ENCODE measurements at regions not wholly inside any gene's neighbourhood (a gene's known extent, or its start where the extent isn't known, plus 50 kb on each side); places are given as distances from the start of the nearest gene placed in this dataset.

DNA sequence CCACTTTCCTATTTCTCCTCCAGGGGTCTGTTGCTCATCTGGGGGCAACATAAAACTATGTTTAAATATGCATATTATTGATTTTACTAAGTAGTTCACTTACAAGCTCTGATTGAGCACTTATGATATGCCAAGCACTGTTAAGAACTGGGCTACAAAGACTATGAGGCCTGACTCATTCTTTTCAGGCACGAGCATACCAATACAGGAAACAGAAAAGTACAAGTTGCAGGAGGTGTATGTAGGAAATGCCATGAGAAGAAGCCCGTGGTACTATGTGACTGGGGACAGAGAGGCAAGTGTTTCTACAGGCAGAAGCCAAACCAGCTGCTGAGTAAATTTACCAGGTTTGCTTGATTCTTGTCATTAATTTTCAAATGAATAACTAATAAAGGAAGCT is 120.4 kb upstream of the PTGFR start:
- WGBS, 2 donors: 34 to 48% methylated on average over 2 of the region's 2 CpGs
- ATAC-seq (ENCODE audit: low FRiP score): no peak
- intact Hi-C loops (cut with DNase I): no loop called here
- no peak for DNase-seq
- no peak overlapping the region for H3K27ac ChIP-seq (ENCODE audit: low read depth in 1 of 2, low read length in 2 of 2)
- H3K4me1 ChIP-seq (ENCODE audit: control insufficient read depth in 1 of 2, insufficient read depth in 2 of 2, low read length in 2 of 2): no peaks in the 10 kb centered on the region
- no peaks in the 10 kb centered on the region for H3K9me3 ChIP-seq (ENCODE audit: control insufficient read depth, low read length)
- H3K27me3 ChIP-seq (ENCODE audit: control insufficient read depth in 1 of 2, insufficient read depth in 2 of 2, low read length in 1 of 2): no peaks in the 10 kb centered on the region
- no peak overlapping the region for H3K4me3 ChIP-seq (ENCODE audit: low read length in 2 of 2)
- no peaks in the 10 kb centered on the region for H3K36me3 ChIP-seq (ENCODE audit: control insufficient read depth in 1 of 2, insufficient read depth in 2 of 2, low read length in 1 of 2)

DNA sequence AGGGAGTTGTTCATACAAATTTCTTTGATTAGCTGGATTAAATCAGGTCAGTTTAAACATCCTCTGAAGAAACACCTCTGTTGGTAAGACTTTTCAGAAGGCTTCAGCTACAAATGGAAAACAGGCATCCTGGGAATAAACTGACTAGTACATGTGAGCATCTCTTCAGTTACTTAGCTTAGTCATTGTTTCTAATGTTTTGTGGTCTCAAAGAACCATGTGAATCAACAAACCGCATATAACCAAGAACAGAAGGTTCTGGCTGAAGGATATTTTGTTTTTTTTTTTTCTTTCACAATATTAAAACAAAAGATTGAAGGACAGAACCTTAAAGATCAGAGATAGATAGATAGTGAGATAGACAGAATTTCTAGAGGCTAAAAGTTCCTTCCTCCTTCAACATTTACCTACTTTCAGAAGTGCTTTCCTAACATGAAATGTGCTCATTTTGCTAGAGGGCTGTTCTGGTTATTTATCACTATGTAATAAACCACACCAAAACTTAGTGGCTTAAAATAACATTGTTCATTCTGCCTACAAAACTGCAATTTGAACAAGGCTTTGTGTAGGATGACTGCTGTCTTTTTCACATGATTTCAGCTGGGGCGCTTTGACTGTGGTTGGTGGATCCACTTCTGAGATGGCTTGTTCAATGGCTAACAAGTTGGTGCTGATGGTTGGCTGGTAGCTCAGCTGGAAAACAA is 119.8 kb upstream of the PTGFR start:
- no peak for ATAC-seq (ENCODE audit: low FRiP score)
- intact Hi-C loops (cut with DNase I): no loop called here
- 67 to 79% methylated on average over 2 of the region's 2 CpGs for WGBS, 2 donors
- H3K36me3 ChIP-seq (ENCODE audit: control insufficient read depth in 1 of 2, insufficient read depth in 2 of 2, low read length in 1 of 2): no peaks in the 10 kb centered on the region
- no peaks in the 10 kb centered on the region for H3K4me1 ChIP-seq (ENCODE audit: control insufficient read depth in 1 of 2, insufficient read depth in 2 of 2, low read length in 2 of 2)
- no peak for DNase-seq
- H3K27ac ChIP-seq (ENCODE audit: low read depth in 1 of 2, low read length in 2 of 2): no peak overlapping the region
- H3K27me3 ChIP-seq (ENCODE audit: control insufficient read depth in 1 of 2, insufficient read depth in 2 of 2, low read length in 1 of 2): no peaks in the 10 kb centered on the region
- H3K9me3 ChIP-seq (ENCODE audit: control insufficient read depth, low read length): no peaks in the 10 kb centered on the region
- H3K4me3 ChIP-seq (ENCODE audit: low read length in 2 of 2): no peak overlapping the region

DNA sequence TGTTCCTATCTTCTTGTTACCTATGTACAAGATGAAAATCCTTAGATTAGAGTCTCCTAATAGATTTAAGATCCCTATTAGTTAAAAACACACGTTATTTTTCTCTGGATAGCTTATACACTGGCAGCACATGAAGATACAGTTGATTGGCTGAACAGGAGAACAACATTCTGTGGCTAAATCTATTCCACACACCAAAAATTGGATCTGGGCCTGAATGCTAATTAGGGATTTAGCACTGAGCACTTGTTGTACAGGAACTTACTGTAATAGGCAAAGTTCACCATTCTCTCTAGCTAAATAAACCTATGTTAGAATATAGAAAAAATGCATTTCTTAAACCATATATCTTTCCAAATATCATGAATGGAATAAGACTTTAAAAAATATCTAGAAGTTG is 117.1 kb upstream of the PTGFR start:
- intact Hi-C loops (cut with DNase I): no loop called here
- Histone ChIP-seq H3K4me1 (ENCODE audit: control insufficient read depth in 1 of 2, insufficient read depth in 2 of 2, low read length in 2 of 2) (no peaks in the 10 kb centered on the region), H3K27me3 (ENCODE audit: control insufficient read depth in 1 of 2, insufficient read depth in 2 of 2, low read length in 1 of 2) (no peaks in the 10 kb centered on the region), H3K9me3 (ENCODE audit: control insufficient read depth, low read length) (no peaks in the 10 kb centered on the region), H3K36me3 (ENCODE audit: control insufficient read depth in 1 of 2, insufficient read depth in 2 of 2, low read length in 1 of 2) (no peaks in the 10 kb centered on the region), H3K4me3 (ENCODE audit: low read length in 2 of 2) (no peak overlapping the region), H3K27ac (ENCODE audit: low read depth in 1 of 2, low read length in 2 of 2) (no peak overlapping the region)
- ATAC-seq (ENCODE audit: low FRiP score) (no peak), DNase-seq (no peak)
- WGBS, 2 donors: 52 to 57% methylated on average over 1 of the region's 1 CpG

DNA sequence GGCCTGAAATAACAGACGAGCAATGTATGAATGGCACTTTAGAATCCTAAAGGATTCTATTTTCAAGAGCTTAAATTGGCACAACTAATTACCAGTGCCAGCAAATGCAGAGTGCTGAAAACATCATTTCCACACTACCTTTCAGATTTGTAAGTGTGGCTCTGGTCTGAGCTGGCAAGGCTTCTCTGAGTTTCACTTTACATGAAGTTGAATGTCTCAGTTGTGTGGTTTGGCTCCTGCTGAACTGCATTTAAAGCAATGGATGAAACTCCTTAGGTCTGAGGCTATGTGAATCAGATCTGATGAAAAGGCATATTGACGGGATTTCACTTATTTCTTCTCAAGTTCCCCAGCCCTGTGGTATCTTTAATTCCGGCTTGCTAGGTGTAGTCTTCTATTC is 114.8 kb upstream of the PTGFR start:
- Histone ChIP-seq H3K27ac (ENCODE audit: low read depth in 1 of 2, low read length in 2 of 2) (no peak overlapping the region), H3K4me1 (ENCODE audit: control insufficient read depth in 1 of 2, insufficient read depth in 2 of 2, low read length in 2 of 2) (no peaks in the 10 kb centered on the region), H3K9me3 (ENCODE audit: control insufficient read depth, low read length) (no peaks in the 10 kb centered on the region), H3K36me3 (ENCODE audit: control insufficient read depth in 1 of 2, insufficient read depth in 2 of 2, low read length in 1 of 2) (no peaks in the 10 kb centered on the region), H3K4me3 (ENCODE audit: low read length in 2 of 2) (no peak overlapping the region), H3K27me3 (ENCODE audit: control insufficient read depth in 1 of 2, insufficient read depth in 2 of 2, low read length in 1 of 2) (no peaks in the 10 kb centered on the region)
- DNase-seq (no peak), ATAC-seq (ENCODE audit: low FRiP score) (no peak)
- intact Hi-C loops (cut with DNase I): no loop called here
- WGBS, 2 donors: 72 to 76% methylated on average over 3 of the region's 3 CpGs

DNA sequence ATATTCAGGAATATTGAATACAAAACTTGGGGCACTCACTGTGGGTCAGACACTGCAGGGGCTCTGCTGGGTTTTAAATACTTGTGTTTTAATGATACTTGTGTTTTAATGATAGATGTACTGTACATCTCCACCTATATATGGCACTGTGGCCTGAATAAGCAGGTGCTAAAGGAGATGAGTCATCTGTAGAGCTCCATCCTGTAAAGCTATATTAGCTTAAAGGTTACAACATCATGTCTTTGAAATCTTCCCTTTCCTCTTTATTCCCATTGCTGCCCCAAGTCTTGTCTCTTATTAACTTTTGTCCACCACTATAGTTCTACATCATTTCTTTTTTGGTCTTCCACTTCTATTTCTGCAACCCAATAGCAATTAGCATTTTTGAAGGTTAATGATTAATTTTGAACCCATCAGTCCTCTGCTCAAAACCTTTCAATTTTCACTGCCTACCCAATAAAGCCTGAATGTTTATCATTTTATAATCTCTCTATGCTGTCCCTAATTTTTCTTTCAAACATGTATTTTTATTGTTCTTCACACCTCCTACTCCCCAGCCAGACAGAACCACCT is 113.3 kb upstream of the PTGFR start:
- intact Hi-C loops (cut with DNase I): no loop called here

DNA sequence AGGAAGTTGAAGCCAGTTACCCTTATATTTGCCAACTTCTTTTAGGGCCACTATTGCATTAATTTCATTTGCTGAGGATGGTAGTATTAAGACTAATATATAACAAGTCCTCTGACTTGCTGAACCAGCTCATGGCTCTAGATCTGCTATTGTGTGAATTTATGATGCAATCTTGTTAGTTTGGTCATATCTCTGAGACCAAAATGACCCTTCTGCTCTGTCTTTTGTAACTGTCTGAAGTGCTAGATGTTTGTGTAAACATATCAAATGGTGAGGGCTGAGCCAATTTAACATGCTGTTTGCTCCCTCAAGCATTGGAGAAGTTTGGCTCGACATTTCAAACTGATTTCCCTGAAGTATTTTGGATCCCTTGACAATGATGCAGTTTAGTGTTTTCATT is 106.9 kb upstream of the PTGFR start:
- ATAC-seq (ENCODE audit: low FRiP score) (no peak), DNase-seq (no peak)
- intact Hi-C loops (cut with DNase I): no loop called here
- Histone ChIP-seq H3K27me3 (ENCODE audit: control insufficient read depth in 1 of 2, insufficient read depth in 2 of 2, low read length in 1 of 2) (no peaks in the 10 kb centered on the region), H3K4me1 (ENCODE audit: control insufficient read depth in 1 of 2, insufficient read depth in 2 of 2, low read length in 2 of 2) (no peaks in the 10 kb centered on the region), H3K27ac (ENCODE audit: low read depth in 1 of 2, low read length in 2 of 2) (no peak overlapping the region), H3K4me3 (ENCODE audit: low read length in 2 of 2) (no peak overlapping the region), H3K36me3 (ENCODE audit: control insufficient read depth in 1 of 2, insufficient read depth in 2 of 2, low read length in 1 of 2) (no peaks in the 10 kb centered on the region), H3K9me3 (ENCODE audit: control insufficient read depth, low read length) (no peaks in the 10 kb centered on the region)
- 29 to 53% methylated on average over 1 of the region's 1 CpG for WGBS, 2 donors

More for the DNA sequence above, 113.3 kb upstream of the PTGFR start:
- Histone ChIP-seq H3K36me3 (ENCODE audit: control insufficient read depth in 1 of 2, insufficient read depth in 2 of 2, low read length in 1 of 2) (no peaks in the 10 kb centered on the region), H3K9me3 (ENCODE audit: control insufficient read depth, low read length) (no peaks in the 10 kb centered on the region), H3K27me3 (ENCODE audit: control insufficient read depth in 1 of 2, insufficient read depth in 2 of 2, low read length in 1 of 2) (no peaks in the 10 kb centered on the region), H3K4me3 (ENCODE audit: low read length in 2 of 2) (no peak overlapping the region), H3K4me1 (ENCODE audit: control insufficient read depth in 1 of 2, insufficient read depth in 2 of 2, low read length in 2 of 2) (no peaks in the 10 kb centered on the region), H3K27ac (ENCODE audit: low read depth in 1 of 2, low read length in 2 of 2) (no peak overlapping the region)
- DNase-seq: no peak
- ATAC-seq (ENCODE audit: low FRiP score): no peak

DNA sequence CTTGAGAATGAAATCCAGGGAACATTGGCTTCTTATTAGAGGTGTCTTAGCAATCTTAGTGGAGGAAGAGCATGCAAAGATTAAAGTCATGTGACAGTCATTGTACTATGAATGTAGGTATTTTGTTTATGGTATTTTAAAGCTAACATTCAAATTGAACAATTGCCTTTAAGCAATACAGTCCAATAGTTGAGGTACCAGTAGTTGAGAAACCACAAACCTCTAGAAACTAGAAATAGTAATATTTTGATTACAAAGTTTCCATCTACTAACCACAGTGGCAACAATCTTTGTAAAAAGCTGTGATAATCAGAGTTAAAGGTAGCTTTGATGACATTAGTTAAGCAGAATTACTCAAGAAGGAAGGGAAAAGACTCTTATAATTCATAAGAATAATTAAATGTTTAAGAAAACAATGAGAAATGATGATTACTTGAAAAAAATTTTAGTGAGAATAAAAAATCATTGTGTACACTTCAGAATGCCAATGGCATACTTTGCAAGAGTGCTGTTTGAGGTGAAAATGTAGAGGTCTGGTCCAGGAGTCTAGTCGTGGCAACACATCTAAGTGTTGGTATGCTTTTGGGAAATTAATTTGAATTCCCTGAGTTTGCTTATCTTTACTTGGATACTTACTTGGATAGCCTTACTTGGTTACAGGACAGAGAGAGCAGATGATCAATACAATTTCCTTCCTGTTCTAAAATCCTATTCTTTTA is 104.9 kb upstream of the PTGFR start:
- Histone ChIP-seq H3K27me3 (ENCODE audit: control insufficient read depth in 1 of 2, insufficient read depth in 2 of 2, low read length in 1 of 2) (no peaks in the 10 kb centered on the region), H3K36me3 (ENCODE audit: control insufficient read depth in 1 of 2, insufficient read depth in 2 of 2, low read length in 1 of 2) (no peaks in the 10 kb centered on the region), H3K4me3 (ENCODE audit: low read length in 2 of 2) (no peak overlapping the region), H3K9me3 (ENCODE audit: control insufficient read depth, low read length) (no peaks in the 10 kb centered on the region), H3K27ac (ENCODE audit: low read depth in 1 of 2, low read length in 2 of 2) (no peak overlapping the region), H3K4me1 (ENCODE audit: control insufficient read depth in 1 of 2, insufficient read depth in 2 of 2, low read length in 2 of 2) (no peaks in the 10 kb centered on the region)
- ATAC-seq (ENCODE audit: low FRiP score): no peak
- no peak for DNase-seq
- WGBS, 2 donors: 51 to 52% methylated on average over 1 of the region's 1 CpG
- intact Hi-C loops (cut with DNase I): no loop called here

DNA sequence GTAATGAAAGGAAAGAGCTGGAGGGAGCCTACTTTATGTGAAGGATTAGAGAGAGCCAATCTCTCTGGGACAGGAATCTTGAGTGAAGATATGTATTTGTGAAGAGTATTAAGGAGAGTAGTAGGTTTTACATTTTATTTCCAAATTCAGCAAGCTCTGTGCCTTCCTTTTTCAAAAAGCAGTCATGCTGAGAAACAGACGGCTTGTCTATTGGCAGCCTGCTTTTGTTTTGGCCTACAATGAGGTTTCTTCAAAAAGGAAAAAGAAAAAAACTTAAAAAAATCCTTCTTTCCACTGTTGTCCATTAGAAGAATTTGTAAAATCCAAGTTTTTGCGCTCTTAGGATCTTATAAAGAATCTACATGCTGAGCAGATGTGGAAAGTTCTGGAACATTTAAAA is 103.6 kb upstream of the PTGFR start:
- Histone ChIP-seq H3K4me3 (ENCODE audit: low read length in 2 of 2) (no peak overlapping the region), H3K36me3 (ENCODE audit: control insufficient read depth in 1 of 2, insufficient read depth in 2 of 2, low read length in 1 of 2) (no peaks in the 10 kb centered on the region), H3K4me1 (ENCODE audit: control insufficient read depth in 1 of 2, insufficient read depth in 2 of 2, low read length in 2 of 2) (no peaks in the 10 kb centered on the region), H3K27me3 (ENCODE audit: control insufficient read depth in 1 of 2, insufficient read depth in 2 of 2, low read length in 1 of 2) (no peaks in the 10 kb centered on the region), H3K27ac (ENCODE audit: low read depth in 1 of 2, low read length in 2 of 2) (no peak overlapping the region), H3K9me3 (ENCODE audit: control insufficient read depth, low read length) (no peaks in the 10 kb centered on the region)
- WGBS, 2 donors: 49 to 66% methylated on average over 2 of the region's 2 CpGs
- ATAC-seq (ENCODE audit: low FRiP score) (no peak), DNase-seq (no peak)
- intact Hi-C loops (cut with DNase I): no loop called here

DNA sequence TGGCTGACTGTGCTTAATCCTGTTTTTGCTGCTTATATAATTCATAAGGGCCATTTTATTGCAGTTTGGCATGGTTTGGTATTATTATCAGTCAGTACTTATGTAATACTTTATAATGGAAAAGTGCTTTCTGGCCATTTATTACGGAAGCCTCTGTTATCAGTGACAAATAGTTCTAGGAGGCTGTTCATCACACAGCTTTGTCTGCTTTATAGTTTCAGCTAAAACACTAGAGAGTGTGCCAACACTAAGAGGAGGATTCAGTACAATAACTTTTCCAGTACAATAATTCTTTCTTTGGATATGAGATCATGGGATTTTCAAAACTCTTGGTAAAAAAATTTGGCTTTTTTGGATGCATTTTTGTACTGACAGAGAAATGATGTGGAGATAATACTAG is 102.9 kb upstream of the PTGFR start:
- H3K27me3 ChIP-seq (ENCODE audit: control insufficient read depth in 1 of 2, insufficient read depth in 2 of 2, low read length in 1 of 2): no peaks in the 10 kb centered on the region
- WGBS, 2 donors: 20 to 27% methylated on average over 1 of the region's 1 CpG
- H3K36me3 ChIP-seq (ENCODE audit: control insufficient read depth in 1 of 2, insufficient read depth in 2 of 2, low read length in 1 of 2): no peaks in the 10 kb centered on the region
- intact Hi-C loops (cut with DNase I): no loop called here
- no peaks in the 10 kb centered on the region for H3K4me1 ChIP-seq (ENCODE audit: control insufficient read depth in 1 of 2, insufficient read depth in 2 of 2, low read length in 2 of 2)
- no peak overlapping the region for H3K27ac ChIP-seq (ENCODE audit: low read depth in 1 of 2, low read length in 2 of 2)
- ATAC-seq (ENCODE audit: low FRiP score) (peak; percentile 84), DNase-seq (no peak)
- no peak overlapping the region for H3K4me3 ChIP-seq (ENCODE audit: low read length in 2 of 2)
- no peaks in the 10 kb centered on the region for H3K9me3 ChIP-seq (ENCODE audit: control insufficient read depth, low read length)
